ENCODE measurements at regions not wholly inside any gene's neighbourhood (a gene's known extent, or its start where the extent isn't known, plus 50 kb on each side); places are given as distances from the start of the nearest gene placed in this dataset.

DNA sequence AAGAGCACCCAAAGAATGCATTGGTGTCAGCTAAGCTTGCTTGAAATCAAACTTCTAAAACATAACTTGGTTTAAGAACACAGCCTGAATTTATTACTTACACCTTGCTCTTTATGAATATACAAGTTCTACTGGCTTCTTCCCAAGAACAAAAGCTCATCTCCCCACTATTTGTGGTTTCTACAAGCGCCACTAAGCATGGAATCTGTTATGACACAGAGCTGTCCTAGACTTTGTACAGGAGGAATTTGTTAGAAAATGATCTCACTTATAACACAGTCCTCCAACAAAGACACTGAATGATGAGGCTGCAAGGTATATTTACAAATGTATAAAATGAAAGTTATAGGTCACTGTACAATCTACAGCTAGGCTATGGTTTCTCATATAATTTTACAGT, 452.1 kb downstream of the BCAT1 start:
- dilution Hi-C loops (cut with MboI; ENCODE audit: extremely low pct_ligation_motif_present, low sequenced_read_pairs) = no loop called here
- no peak overlapping the region for H2AFZ ChIP-seq (ENCODE audit: control insufficient read depth, low read length)
- no peak for FAIRE-seq
- H3K9ac ChIP-seq (ENCODE audit: control insufficient read depth, extremely low read depth, insufficient read depth, low read length) = no peak overlapping the region
- no peaks in the 10 kb centered on the region for H4K20me1 ChIP-seq (ENCODE audit: control insufficient read depth, extremely low read depth, insufficient read depth, low read length)
- H3K4me1 ChIP-seq (ENCODE audit: control insufficient read depth, extremely low read depth, insufficient read depth, low read length) = peaks cover 31% of the 10 kb centered on the region
- H3K27ac ChIP-seq (ENCODE audit: control insufficient read depth, insufficient read depth, low read length) = no peak overlapping the region
- H3K36me3 ChIP-seq (ENCODE audit: control insufficient read depth in 2 of 2, extremely low read depth in 1 of 2, insufficient read depth in 2 of 2, low read length in 2 of 2) = no peaks in the 10 kb centered on the region
- H3K9me1 ChIP-seq (ENCODE audit: control insufficient read depth, extremely low read depth, insufficient read depth, low read length) = no peaks in the 10 kb centered on the region
- H3K79me2 ChIP-seq (ENCODE audit: control insufficient read depth, insufficient read depth, low read length) = no peaks in the 10 kb centered on the region
- H3K4me2 ChIP-seq (ENCODE audit: control insufficient read depth, extremely low read depth, insufficient read depth, low read depth, low read length) = peak overlapping the region; percentile 35
- H3K9me3 ChIP-seq (ENCODE audit: control insufficient read depth, low read depth, low read length) = no peaks in the 10 kb centered on the region
- peak; percentile 15 for DNase-seq (ENCODE audit: low read depth, low spot score)
- no peaks in the 10 kb centered on the region for H3K27me3 ChIP-seq (ENCODE audit: control insufficient read depth, extremely low read depth, insufficient read depth, low read length)
- TF ChIP-seq EZH2 (IDR thresholded peaks at IDR 0.05; ENCODE audit: low read length) = no peak
- TF ChIP-seq, protein P1, sequence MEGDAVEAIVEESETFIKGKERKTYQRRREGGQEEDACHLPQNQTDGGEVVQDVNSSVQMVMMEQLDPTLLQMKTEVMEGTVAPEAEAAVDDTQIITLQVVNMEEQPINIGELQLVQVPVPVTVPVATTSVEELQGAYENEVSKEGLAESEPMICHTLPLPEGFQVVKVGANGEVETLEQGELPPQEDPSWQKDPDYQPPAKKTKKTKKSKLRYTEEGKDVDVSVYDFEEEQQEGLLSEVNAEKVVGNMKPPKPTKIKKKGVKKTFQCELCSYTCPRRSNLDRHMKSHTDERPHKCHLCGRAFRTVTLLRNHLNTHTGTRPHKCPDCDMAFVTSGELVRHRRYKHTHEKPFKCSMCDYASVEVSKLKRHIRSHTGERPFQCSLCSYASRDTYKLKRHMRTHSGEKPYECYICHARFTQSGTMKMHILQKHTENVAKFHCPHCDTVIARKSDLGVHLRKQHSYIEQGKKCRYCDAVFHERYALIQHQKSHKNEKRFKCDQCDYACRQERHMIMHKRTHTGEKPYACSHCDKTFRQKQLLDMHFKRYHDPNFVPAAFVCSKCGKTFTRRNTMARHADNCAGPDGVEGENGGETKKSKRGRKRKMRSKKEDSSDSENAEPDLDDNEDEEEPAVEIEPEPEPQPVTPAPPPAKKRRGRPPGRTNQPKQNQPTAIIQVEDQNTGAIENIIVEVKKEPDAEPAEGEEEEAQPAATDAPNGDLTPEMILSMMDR (optimal IDR thresholded peaks at IDR 0.05 in 1 of 3, IDR thresholded peaks at IDR 0.05 in 1 of 3, conservative IDR thresholded peaks at IDR 0.05 in 1 of 3; ENCODE audit: extremely low read depth in 1 of 3, insufficient read depth in 2 of 3, low read length in 3 of 3) = no peak
- no peak overlapping the region for H3K4me3 ChIP-seq (ENCODE audit: control insufficient read depth in 2 of 3, extremely low read depth in 1 of 3, insufficient read depth in 2 of 3, low read depth in 1 of 3, low read length in 3 of 3)

DNA sequence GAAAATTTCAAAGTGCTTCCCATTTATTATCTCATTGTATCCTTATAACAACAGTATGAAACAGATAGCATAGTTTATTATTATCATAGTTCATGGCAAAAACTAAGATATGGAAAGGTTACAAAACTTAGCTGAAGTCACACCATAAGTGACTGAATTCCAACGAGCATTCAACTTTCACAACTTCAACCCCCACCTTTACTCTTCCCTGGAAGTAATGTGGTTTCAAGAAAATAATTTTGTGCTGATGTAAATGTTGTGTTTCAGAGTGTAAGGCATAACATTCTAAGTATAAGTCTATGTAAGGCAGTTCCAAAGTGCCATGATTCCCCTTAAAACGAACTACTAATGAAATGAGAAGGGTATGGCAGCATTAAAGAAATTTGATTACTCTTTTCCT, 454.5 kb downstream of the BCAT1 start:
- no peak overlapping the region for H3K4me2 ChIP-seq (ENCODE audit: control insufficient read depth, extremely low read depth, insufficient read depth, low read depth, low read length)
- H3K79me2 ChIP-seq (ENCODE audit: control insufficient read depth, insufficient read depth, low read length) = no peaks in the 10 kb centered on the region
- no peaks in the 10 kb centered on the region for H3K36me3 ChIP-seq (ENCODE audit: control insufficient read depth in 2 of 2, extremely low read depth in 1 of 2, insufficient read depth in 2 of 2, low read length in 2 of 2)
- H2AFZ ChIP-seq (ENCODE audit: control insufficient read depth, low read length) = no peak overlapping the region
- H3K4me1 ChIP-seq (ENCODE audit: control insufficient read depth, extremely low read depth, insufficient read depth, low read length) = peaks cover 11% of the 10 kb centered on the region
- no peaks in the 10 kb centered on the region for H3K27me3 ChIP-seq (ENCODE audit: control insufficient read depth, extremely low read depth, insufficient read depth, low read length)
- H3K9me1 ChIP-seq (ENCODE audit: control insufficient read depth, extremely low read depth, insufficient read depth, low read length) = no peaks in the 10 kb centered on the region
- dilution Hi-C loops (cut with MboI; ENCODE audit: extremely low pct_ligation_motif_present, low sequenced_read_pairs) = no loop called here
- DNase-seq (ENCODE audit: low read depth, low spot score) (no peak), FAIRE-seq (no peak)
- no peaks in the 10 kb centered on the region for H4K20me1 ChIP-seq (ENCODE audit: control insufficient read depth, extremely low read depth, insufficient read depth, low read length)
- no peak overlapping the region for H3K4me3 ChIP-seq (ENCODE audit: control insufficient read depth in 2 of 3, extremely low read depth in 1 of 3, insufficient read depth in 2 of 3, low read depth in 1 of 3, low read length in 3 of 3)
- TF ChIP-seq, protein P1 (optimal IDR thresholded peaks at IDR 0.05 in 1 of 3, IDR thresholded peaks at IDR 0.05 in 1 of 3, conservative IDR thresholded peaks at IDR 0.05 in 1 of 3; ENCODE audit: extremely low read depth in 1 of 3, insufficient read depth in 2 of 3, low read length in 3 of 3) = no peak
- no peak for TF ChIP-seq EZH2 (IDR thresholded peaks at IDR 0.05; ENCODE audit: low read length)
- no peaks in the 10 kb centered on the region for H3K9me3 ChIP-seq (ENCODE audit: control insufficient read depth, low read depth, low read length)
- no peak overlapping the region for H3K27ac ChIP-seq (ENCODE audit: control insufficient read depth, insufficient read depth, low read length)
- no peak overlapping the region for H3K9ac ChIP-seq (ENCODE audit: control insufficient read depth, extremely low read depth, insufficient read depth, low read length)

Measured in keratinocyte (primary cell).